ENCODE measurements at regions not wholly inside any gene's neighbourhood (a gene's known extent, or its start where the extent isn't known, plus 50 kb on each side); places are given as distances from the start of the nearest gene placed in this dataset.
"Not testable (repeated sequence)": the region's sequence is repeated elsewhere in the genome, so short reads cannot be mapped to it uniquely, and the experiment has no call there.

DNA sequence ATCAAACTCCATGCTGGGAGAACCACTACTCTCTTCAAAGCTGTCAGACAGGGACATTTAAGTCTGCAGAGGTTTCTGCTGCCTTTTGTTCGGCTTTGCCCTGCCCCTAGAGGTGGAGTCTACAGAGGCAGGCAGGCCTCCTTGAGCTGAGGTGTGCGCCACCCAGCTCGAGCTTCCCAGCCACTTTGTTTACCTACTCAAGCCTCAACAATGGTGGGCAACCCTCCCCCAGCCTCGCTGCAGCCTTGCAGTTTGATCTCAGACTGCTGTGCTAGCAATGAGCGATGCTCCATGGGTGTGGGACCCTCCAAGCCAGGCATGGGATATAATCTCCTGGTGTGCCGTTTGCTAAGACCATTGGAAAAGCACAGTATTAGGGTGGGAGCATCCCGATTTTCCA is 185.3 kb downstream of the COX18 start:
- TF ChIP-seq, protein P1, sequence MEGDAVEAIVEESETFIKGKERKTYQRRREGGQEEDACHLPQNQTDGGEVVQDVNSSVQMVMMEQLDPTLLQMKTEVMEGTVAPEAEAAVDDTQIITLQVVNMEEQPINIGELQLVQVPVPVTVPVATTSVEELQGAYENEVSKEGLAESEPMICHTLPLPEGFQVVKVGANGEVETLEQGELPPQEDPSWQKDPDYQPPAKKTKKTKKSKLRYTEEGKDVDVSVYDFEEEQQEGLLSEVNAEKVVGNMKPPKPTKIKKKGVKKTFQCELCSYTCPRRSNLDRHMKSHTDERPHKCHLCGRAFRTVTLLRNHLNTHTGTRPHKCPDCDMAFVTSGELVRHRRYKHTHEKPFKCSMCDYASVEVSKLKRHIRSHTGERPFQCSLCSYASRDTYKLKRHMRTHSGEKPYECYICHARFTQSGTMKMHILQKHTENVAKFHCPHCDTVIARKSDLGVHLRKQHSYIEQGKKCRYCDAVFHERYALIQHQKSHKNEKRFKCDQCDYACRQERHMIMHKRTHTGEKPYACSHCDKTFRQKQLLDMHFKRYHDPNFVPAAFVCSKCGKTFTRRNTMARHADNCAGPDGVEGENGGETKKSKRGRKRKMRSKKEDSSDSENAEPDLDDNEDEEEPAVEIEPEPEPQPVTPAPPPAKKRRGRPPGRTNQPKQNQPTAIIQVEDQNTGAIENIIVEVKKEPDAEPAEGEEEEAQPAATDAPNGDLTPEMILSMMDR (IDR thresholded peaks at IDR 0.05), result not testable (repeated sequence)
- not testable (repeated sequence) for TF ChIP-seq POLR2A (IDR thresholded peaks at IDR 0.05; ENCODE audit: low read depth)

Measured in esophagus muscularis mucosa (tissue), 3 donors.